Ovary (tissue), 7 donors: ENCODE measurements at regions not wholly inside any gene's neighbourhood (a gene's known extent, or its start where the extent isn't known, plus 50 kb on each side); places are given as distances from the start of the nearest gene placed in this dataset.

Source experiments
- DNase-seq, 5 donors: peaks; one replicate each; pipeline ENCODE4 v3.0.0-alpha.2; 2019 to 2020
- H3K27ac ChIP-seq, 2 donors: fragments of 200-600 bp; one replicate each; pipeline versions ENCODE4 v1.5.1 to v1.8.0; 2019 to 2022
- H3K27me3 ChIP-seq: fragments of 200-600 bp; one replicate; pipeline ENCODE4 v1.8.0; 2022
- H3K36me3 ChIP-seq: fragments of 200-600 bp; sonication (generic); one replicate; pipeline ENCODE4 v1.5.1; 2019
- H3K4me1 ChIP-seq: one replicate; pipeline ENCODE4 v1.8.1; 2013; ENCODE audit warnings: mild to moderate bottlenecking, moderate library complexity; ENCODE audit not compliant: insufficient read depth
- H3K4me3 ChIP-seq: fragments of 200-600 bp; sonication (generic); one replicate; pipeline ENCODE4 v1.5.1; 2017
- H3K9me3 ChIP-seq, 2 donors: fragments of 200-600 bp in 1 of 2; sonication (generic) in 1 of 2; one replicate each; pipeline versions ENCODE4 v1.5.1 to v1.8.1; 2013 to 2019; ENCODE audit warnings: mild to moderate bottlenecking in 1 of 2, moderate library complexity in 1 of 2
- EP300 ChIP-seq: sonication (generic); formaldehyde crosslinking; IDR thresholded peaks from one replicate; pipeline ENCODE4 v1.6.1; 2017; ENCODE audit warnings: antibody characterized with exemption
- POLR2A ChIP-seq: fragments of 450-650 bp; IDR thresholded peaks from one replicate; pipeline ENCODE4 v1.6.1; 2017; ENCODE audit warnings: antibody characterized with exemption, mild to moderate bottlenecking, moderate library complexity
- WGBS, 3 donors: extraction: QIAGEN DNeasy Blood & Tissue Kit in 1 of 3; methylation state at CpG; one replicate each; pipeline versions ENCODE4 v1.1.5 to v1.1.7; 2013 to 2017; 5-methylcytosine and 5-hydroxymethylcytosine counted together
- intact Hi-C, 4 donors: fragments of 100-400 bp; cut with DNase I; formaldehyde crosslinking; loops; one replicate each; pipeline versions ENCODE4 v1.11.0 to v1.15.1; 2022 to 2023
- TF ChIP-seq, protein P1 (sequence below), 3 donors: fragments of 450-650 bp in 2 of 3; fragments of 200-600 bp in 1 of 3; IDR thresholded peaks; one replicate each; pipeline versions ENCODE4 v1.5.1 to v1.8.0; 2016 to 2022; ENCODE audit warnings: antibody characterized with exemption in 3 of 3, mild to moderate bottlenecking in 1 of 3
- donor health status: DM: no; HTN: no; CAD: no; lungs with moderate emphysema.
- donor health status: DM: no; HTN: no; CAD: no.
- donor health status: Bipolar disorder and iron deficiency.
- donor health status: DM: no; HTN: no; CAD: no.
- donor health status: DM: yes; HTN: yes; CAD: no.

DNA sequence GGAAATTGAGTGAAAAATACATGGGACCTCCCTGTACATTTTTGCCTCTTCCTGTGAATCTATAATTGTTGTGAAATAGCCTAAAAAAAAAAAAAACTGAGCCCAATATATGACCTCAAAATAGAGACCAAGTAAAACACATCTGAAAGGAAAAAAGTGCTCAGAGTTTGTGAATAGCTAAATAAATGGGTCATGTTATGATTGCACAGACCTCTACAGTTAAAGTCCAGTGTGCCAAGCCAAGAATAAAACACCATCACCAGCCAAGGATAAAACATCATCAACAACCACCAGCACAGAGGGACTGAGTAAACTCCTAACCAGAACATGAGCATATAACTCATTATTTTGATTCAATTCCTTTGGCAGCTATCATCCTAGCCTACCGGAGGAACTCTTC, 115.6 kb upstream of the AGTR1 start:
- Histone ChIP-seq H3K27ac (no peak overlapping the region), H3K27me3 (no peaks in the 10 kb centered on the region), H3K4me3 (no peak overlapping the region), H3K9me3 (no peaks in the 10 kb centered on the region), H3K36me3 (no peaks in the 10 kb centered on the region), H3K4me1 (peaks cover 1% of the 10 kb centered on the region)
- WGBS, 3 donors: 30 to 43% (median 38%) methylated on average over 1 of the region's 1 CpG
- intact Hi-C loops: no loop called here
- no peak for DNase-seq
- TF ChIP-seq, protein P1, sequence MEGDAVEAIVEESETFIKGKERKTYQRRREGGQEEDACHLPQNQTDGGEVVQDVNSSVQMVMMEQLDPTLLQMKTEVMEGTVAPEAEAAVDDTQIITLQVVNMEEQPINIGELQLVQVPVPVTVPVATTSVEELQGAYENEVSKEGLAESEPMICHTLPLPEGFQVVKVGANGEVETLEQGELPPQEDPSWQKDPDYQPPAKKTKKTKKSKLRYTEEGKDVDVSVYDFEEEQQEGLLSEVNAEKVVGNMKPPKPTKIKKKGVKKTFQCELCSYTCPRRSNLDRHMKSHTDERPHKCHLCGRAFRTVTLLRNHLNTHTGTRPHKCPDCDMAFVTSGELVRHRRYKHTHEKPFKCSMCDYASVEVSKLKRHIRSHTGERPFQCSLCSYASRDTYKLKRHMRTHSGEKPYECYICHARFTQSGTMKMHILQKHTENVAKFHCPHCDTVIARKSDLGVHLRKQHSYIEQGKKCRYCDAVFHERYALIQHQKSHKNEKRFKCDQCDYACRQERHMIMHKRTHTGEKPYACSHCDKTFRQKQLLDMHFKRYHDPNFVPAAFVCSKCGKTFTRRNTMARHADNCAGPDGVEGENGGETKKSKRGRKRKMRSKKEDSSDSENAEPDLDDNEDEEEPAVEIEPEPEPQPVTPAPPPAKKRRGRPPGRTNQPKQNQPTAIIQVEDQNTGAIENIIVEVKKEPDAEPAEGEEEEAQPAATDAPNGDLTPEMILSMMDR (IDR thresholded peaks at IDR 0.05): no peak
- TF ChIP-seq EP300 (no peak), POLR2A (no peak)

DNA sequence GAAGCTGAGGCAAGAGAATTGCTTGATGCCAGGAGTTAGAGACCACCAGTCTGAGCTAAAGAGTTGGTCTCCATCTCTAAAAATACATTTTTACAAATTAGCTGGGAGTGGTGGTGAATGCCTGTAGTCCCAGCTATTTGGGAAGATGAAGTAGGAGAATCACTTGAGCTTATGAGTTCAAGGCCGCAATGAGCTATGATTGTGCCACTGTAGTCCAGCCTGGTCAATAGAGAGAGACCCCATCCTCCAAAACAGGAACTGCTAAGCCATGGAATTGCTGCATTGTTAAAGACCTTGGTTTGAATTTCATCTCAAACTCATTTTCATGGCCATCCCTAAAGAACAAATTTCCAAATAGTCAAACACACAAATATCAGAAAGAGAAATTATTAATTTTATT, 113.9 kb upstream of the AGTR1 start:
- H3K4me3 ChIP-seq: no peak overlapping the region
- H3K9me3 ChIP-seq: no peaks in the 10 kb centered on the region
- TF ChIP-seq POLR2A (no peak), EP300 (no peak)
- TF ChIP-seq, protein P1 (IDR thresholded peaks at IDR 0.05): no peak
- intact Hi-C loops: no loop called here
- WGBS, 3 donors: 95 to 100% (median 97%) methylated on average over 1 of the region's 1 CpG
- no peaks in the 10 kb centered on the region for H3K36me3 ChIP-seq
- peaks cover 1% of the 10 kb centered on the region for H3K4me1 ChIP-seq
- H3K27ac ChIP-seq: no peak overlapping the region
- no peaks in the 10 kb centered on the region for H3K27me3 ChIP-seq
- no peak for DNase-seq

DNA sequence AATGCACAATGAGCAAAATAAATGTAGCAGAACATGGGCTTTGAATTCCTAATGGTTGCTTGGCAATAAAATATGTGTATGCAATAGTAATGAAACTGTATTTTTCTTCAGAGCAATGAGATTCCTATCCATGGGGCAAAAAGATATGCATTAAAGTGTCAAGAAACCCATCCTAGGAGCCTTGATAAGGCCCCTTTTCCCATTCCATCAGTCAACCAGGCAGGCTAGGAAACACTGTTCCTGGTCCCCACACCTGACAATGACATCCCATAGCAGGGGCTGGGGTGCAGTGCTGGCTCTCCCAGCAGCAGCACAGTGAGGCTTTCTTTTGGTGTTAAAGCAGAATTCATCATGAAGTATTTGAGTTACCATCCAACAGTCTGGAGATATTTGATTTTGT, 113.3 kb upstream of the AGTR1 start:
- H3K9me3 ChIP-seq: no peaks in the 10 kb centered on the region
- intact Hi-C loops: no loop called here
- H3K4me1 ChIP-seq: peaks cover 1% of the 10 kb centered on the region
- no peak overlapping the region for H3K27ac ChIP-seq
- TF ChIP-seq, protein P1 (IDR thresholded peaks at IDR 0.05): no peak
- TF ChIP-seq POLR2A (no peak), EP300 (no peak)
- H3K4me3 ChIP-seq: no peak overlapping the region
- H3K27me3 ChIP-seq: no peaks in the 10 kb centered on the region
- no peaks in the 10 kb centered on the region for H3K36me3 ChIP-seq
- no peak for DNase-seq

DNA sequence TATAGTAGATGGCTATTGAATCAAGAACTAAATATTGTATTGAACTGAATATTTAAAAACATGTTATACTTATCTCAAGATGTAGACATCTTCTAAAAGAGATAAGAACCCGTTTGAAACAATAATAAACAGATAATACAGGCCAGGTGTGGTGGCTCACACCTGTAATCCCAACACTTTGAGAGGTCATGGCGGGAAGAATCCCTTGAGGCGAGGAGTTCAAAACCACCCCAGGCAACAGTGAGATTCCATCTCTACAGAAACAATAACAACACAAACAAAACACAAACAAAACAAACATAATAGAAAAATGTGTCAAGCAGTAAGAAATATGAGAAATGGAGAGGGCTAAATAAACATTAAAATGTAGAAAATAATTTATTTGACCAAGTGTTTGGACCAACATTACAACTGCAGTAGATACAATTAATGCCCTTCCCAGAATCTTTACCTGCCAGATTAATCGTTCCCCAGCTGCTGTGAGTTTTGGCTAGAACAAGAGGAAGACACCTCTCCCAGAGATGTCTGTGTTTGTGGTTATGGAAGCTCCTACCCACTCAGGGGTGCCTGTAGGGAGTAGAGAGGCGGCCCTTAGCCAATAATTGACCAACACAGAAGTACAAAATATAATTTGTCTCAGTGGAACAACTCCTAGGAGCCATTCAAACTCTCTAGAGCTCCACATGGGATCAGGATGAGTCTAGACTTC, 111.9 kb upstream of the AGTR1 start:
- TF ChIP-seq POLR2A (no peak), EP300 (no peak)
- Histone ChIP-seq H3K4me1 (peaks cover 1% of the 10 kb centered on the region), H3K4me3 (no peak overlapping the region), H3K27ac (no peak overlapping the region), H3K9me3 (no peaks in the 10 kb centered on the region), H3K27me3 (no peaks in the 10 kb centered on the region), H3K36me3 (no peaks in the 10 kb centered on the region)
- intact Hi-C loops: no loop called here
- no peak for DNase-seq
- WGBS, 3 donors: 54 to 66% (median 62%) methylated on average over 5 of the region's 5 CpGs

DNA sequence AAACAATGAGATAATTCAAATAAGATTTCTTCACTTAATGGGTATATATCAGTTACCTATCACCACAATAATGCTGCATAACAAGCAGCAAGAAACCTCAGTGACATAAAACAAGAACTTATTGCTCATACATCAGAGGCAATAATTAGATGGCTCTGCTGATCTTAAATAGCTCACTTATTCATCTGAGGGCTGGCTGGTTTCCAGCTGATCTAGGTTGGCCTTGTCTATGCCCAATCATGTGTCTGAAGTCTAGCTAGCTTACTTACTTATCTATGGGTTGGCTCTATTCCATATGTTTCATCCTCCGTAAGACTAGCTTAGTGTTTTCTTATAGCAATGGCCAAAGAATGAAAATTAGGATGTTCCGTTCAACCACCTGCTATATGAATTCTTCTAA, 109.4 kb upstream of the AGTR1 start:
- H3K4me3 ChIP-seq: no peak overlapping the region

More for the DNA sequence above, 109.4 kb upstream of the AGTR1 start:
- intact Hi-C loops: no loop called here
- TF ChIP-seq POLR2A (no peak), EP300 (no peak)
- TF ChIP-seq, protein P1 (IDR thresholded peaks at IDR 0.05): no peak
- Histone ChIP-seq H3K27me3 (no peaks in the 10 kb centered on the region), H3K9me3 (no peaks in the 10 kb centered on the region), H3K4me1 (no peaks in the 10 kb centered on the region), H3K36me3 (no peaks in the 10 kb centered on the region), H3K27ac (no peak overlapping the region)
- WGBS, 3 donors: 83 to 93% (median 90%) methylated on average over 2 of the region's 2 CpGs
- DNase-seq: no peak
